PFSK-1 (cell line): ENCODE measurements at regions not wholly inside any gene's neighbourhood (a gene's known extent, or its start where the extent isn't known, plus 50 kb on each side); places are given as distances from the start of the nearest gene placed in this dataset.

Experiments used
- FOXP2 ChIP-seq: optimal IDR thresholded peaks from 2 replicates; pipeline ENCODE3; 2011; ENCODE audit warnings: borderline replicate concordance, control low read depth, inconsistent platforms; ENCODE audit not compliant: insufficient read depth; ENCODE audit errors: extremely low read length, extremely low read depth
- POLR2AphosphoS5 ChIP-seq: IDR thresholded peaks from 2 replicates; pipeline ENCODE4 v1.6.1; 2012; ENCODE audit warnings: low read depth, mild to moderate bottlenecking, control low read depth, low read length, moderate library complexity
- REST ChIP-seq, 2 experiments: IDR thresholded peaks; 2 replicates each; pipeline versions ENCODE4 v1.6.1 to v1.8.0; 2011 to 2012; ENCODE audit warnings: low read depth in 2 of 2, low read length in 2 of 2, control low read depth in 1 of 2, inconsistent platforms in 1 of 2, mild to moderate bottlenecking in 1 of 2, moderate library complexity in 1 of 2; ENCODE audit not compliant: insufficient read depth in 1 of 2
- SIN3A ChIP-seq: IDR thresholded peaks from 2 replicates; pipeline ENCODE4 v1.6.1; 2012; ENCODE audit warnings: mild to moderate bottlenecking, low read length, moderate library complexity, borderline replicate concordance; ENCODE audit not compliant: insufficient read depth
- TAF1 ChIP-seq: IDR thresholded peaks from 2 replicates; pipeline ENCODE4 v1.6.1; 2012; ENCODE audit warnings: low read length, control low read depth, borderline replicate concordance; ENCODE audit not compliant: insufficient read depth

- TF ChIP-seq FOXP2 (no peak), SIN3A (no peak), TAF1 (no peak), POLR2AphosphoS5 (no peak), REST (IDR thresholded peaks at IDR 0.05; ENCODE audit: insufficient read depth in 1 of 2, low read depth in 2 of 2, low read length in 2 of 2) (no peak)
Measured at GRCh38 chr1:37171691-37172090, 137.4 kb upstream of the GRIK3 start.

DNA sequence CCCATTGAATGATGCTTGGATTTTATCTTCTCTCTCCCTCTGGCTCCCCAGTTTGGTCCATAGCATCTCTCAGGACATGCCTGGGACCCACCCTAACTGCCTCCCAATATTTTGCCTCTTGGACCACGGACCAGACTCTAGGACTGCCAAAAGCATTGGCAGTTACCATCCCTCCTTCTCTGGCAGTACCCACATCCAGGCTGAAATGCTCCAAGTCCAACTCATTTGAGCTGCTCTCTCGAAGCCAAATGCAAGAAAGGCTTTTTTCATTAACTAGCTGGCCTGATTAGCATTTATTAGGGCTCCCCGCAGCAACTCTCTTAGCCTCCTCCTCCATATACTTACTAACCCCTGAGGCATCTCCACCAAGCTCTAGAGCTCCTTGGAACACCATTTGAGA is 140.0 kb upstream of the GRIK3 start:
- TF ChIP-seq SIN3A (no peak), TAF1 (no peak), POLR2AphosphoS5 (no peak), REST (IDR thresholded peaks at IDR 0.05; ENCODE audit: insufficient read depth in 1 of 2, low read depth in 2 of 2, low read length in 2 of 2) (no peak), FOXP2 (no peak)

GRCh38 chr1:37174876-37175275 is 140.6 kb upstream of the GRIK3 start:
- TF ChIP-seq POLR2AphosphoS5 (no peak), TAF1 (no peak), REST (IDR thresholded peaks at IDR 0.05; ENCODE audit: insufficient read depth in 1 of 2, low read depth in 2 of 2, low read length in 2 of 2) (no peak), SIN3A (no peak), FOXP2 (no peak)

GRCh38 chr1:37175666-37176215 is 141.4 kb upstream of the GRIK3 start:
- TF ChIP-seq TAF1 = no peak
- no peak for TF ChIP-seq REST (IDR thresholded peaks at IDR 0.05; ENCODE audit: insufficient read depth in 1 of 2, low read depth in 2 of 2, low read length in 2 of 2)
- no peak for TF ChIP-seq FOXP2
- no peak for TF ChIP-seq SIN3A
- TF ChIP-seq POLR2AphosphoS5 = no peak

- TF ChIP-seq TAF1 = no peak
- TF ChIP-seq REST (IDR thresholded peaks at IDR 0.05; ENCODE audit: insufficient read depth in 1 of 2, low read depth in 2 of 2, low read length in 2 of 2) = no peak
- no peak for TF ChIP-seq POLR2AphosphoS5
- no peak for TF ChIP-seq SIN3A
- no peak for TF ChIP-seq FOXP2
Measured at GRCh38 chr1:37176269-37176668, 142.0 kb upstream of the GRIK3 start.
